GM12878 (cell line): ENCODE measurements at regions not wholly inside any gene's neighbourhood (a gene's known extent, or its start where the extent isn't known, plus 50 kb on each side); places are given as distances from the start of the nearest gene placed in this dataset.

Experiments
- ATAC-seq: fragments of 200-7000 bp; cut with Tn5 transposase; 3 replicates; pipeline ENCODE4 v1.9.1; 2020; ENCODE audit warnings: mild to moderate bottlenecking, moderate library complexity
- BruUV-seq: library from RNA; stranded (reverse); fragments of 400-500 nt; replicated peaks from 2 replicates; lab custom pipeline; 2021; lab: Mats Ljungman, UMichigan
- CTCF ChIA-PET: fragments of 300-600 bp; sonication (Branson Sonifier 250); formaldehyde crosslinking; extraction: SDS; loops from one replicate; lab custom pipeline; 2021; ENCODE audit warnings: inconsistent platforms; lab: Yijun Ruan, JAX
- POLR2A ChIA-PET: fragments of 350-600 bp; formaldehyde crosslinking; extraction: SDS; loops from one replicate; lab custom pipeline; 2021; ENCODE audit warnings: inconsistent platforms; lab: Charles Lee
- RAD21 ChIA-PET: fragments of 300-600 bp; sonication (Branson Sonifier 250); formaldehyde crosslinking; loops from one replicate; lab custom pipeline; 2023; ENCODE audit warnings: antibody characterized with exemption; ENCODE audit not compliant: unreplicated experiment; lab: Charles Lee
- SMC1A ChIA-PET: fragments of 300-600 bp; sonication (Branson Sonifier 250); formaldehyde crosslinking; loops from one replicate; lab custom pipeline; 2023; ENCODE audit not compliant: unreplicated experiment, uncharacterized antibody; lab: Charles Lee
- DNase-seq: peaks from one replicate; pipeline ENCODE4 v3.0.0-alpha.2; 2011; ENCODE audit warnings: low read depth, low spot score
- FAIRE-seq: peaks from 3 replicates; lab custom pipeline; 2011; peaks lifted over from hg19 to GRCh38; lab: Jason Lieb, UNC
- H2AFZ ChIP-seq: 2 replicates; pipeline ENCODE4 v1.6.0; 2011; ENCODE audit warnings: low read depth, low read length, control low read depth; ENCODE audit not compliant: control insufficient read depth
- H3K27ac ChIP-seq: 2 replicates; pipeline ENCODE4 v1.5.1; 2011; ENCODE audit warnings: control low read depth; ENCODE audit not compliant: control insufficient read depth, insufficient read depth
- H3K27me3 ChIP-seq, 2 experiments: replicated peaks in 1 of 2; 2 replicates each; pipeline versions ENCODE4 v1.6.0 to v1.6.1; 2011; ENCODE audit warnings: low read length in 1 of 2; ENCODE audit not compliant: control insufficient read depth in 2 of 2, insufficient read depth in 2 of 2
- H3K36me3 ChIP-seq, 2 experiments: 2 replicates each; pipeline ENCODE4 v1.5.1; 2011; ENCODE audit warnings: low read length in 1 of 2; ENCODE audit not compliant: control insufficient read depth in 2 of 2, insufficient read depth in 2 of 2
- H3K4me1 ChIP-seq: 2 replicates; pipeline ENCODE4 v1.6.1; 2011; ENCODE audit warnings: mild to moderate bottlenecking, low read length, moderate library complexity, mixed read lengths; ENCODE audit not compliant: control insufficient read depth, insufficient read depth
- H3K4me2 ChIP-seq: 2 replicates; pipeline ENCODE4 v1.6.0; 2011; ENCODE audit warnings: control low read depth; ENCODE audit not compliant: control insufficient read depth, insufficient read depth
- H3K4me3 ChIP-seq: fragments of 200-600 bp; sonication (generic); 2 replicates; pipeline ENCODE4 v1.5.1; 2016
- H3K79me2 ChIP-seq: 2 replicates; pipeline ENCODE4 v1.6.0; 2011; ENCODE audit warnings: low read length; ENCODE audit not compliant: control insufficient read depth, insufficient read depth
- H3K9ac ChIP-seq: 2 replicates; pipeline ENCODE4 v1.8.0; 2011; ENCODE audit warnings: low read length, control low read depth, mixed read lengths; ENCODE audit not compliant: control insufficient read depth, insufficient read depth
- H3K9me3 ChIP-seq: replicated peaks from 3 replicates; pipeline ENCODE4 v1.5.1; 2011; ENCODE audit warnings: mild to moderate bottlenecking, low read length; ENCODE audit not compliant: control insufficient read depth, insufficient read depth
- H4K20me1 ChIP-seq: 2 replicates; pipeline ENCODE4 v1.6.0; 2011; ENCODE audit not compliant: control insufficient read depth, insufficient read depth
- BCL11A ChIP-seq: IDR thresholded peaks from 2 replicates; pipeline ENCODE4 v1.6.1; 2011; ENCODE audit warnings: low read depth, low read length
- CHD1 ChIP-seq: IDR thresholded peaks from 2 replicates; pipeline ENCODE4 v1.6.1; 2012; ENCODE audit warnings: low read depth, low read length, improper control_type of control experiment
- IRF4 ChIP-seq: IDR thresholded peaks from 2 replicates; pipeline ENCODE4 v1.6.1; 2011; ENCODE audit warnings: low read depth, low read length
- PAX5 ChIP-seq: IDR thresholded peaks from 2 replicates; pipeline ENCODE4 v1.6.1; 2011; ENCODE audit warnings: low read depth, low read length, borderline replicate concordance
- RBBP5 ChIP-seq: fragments of 200-600 bp; sonication (generic); conservative IDR thresholded peaks from 2 replicates; pipeline ENCODE4 v1.6.1; 2016
- SMARCA5 ChIP-seq: fragments of 450-650 bp; IDR thresholded peaks from 2 replicates; pipeline ENCODE4 v1.6.1; 2017; ENCODE audit warnings: mild to moderate bottlenecking
- SPI1 ChIP-seq: IDR thresholded peaks from 2 replicates; pipeline ENCODE4 v1.6.1; 2011; ENCODE audit warnings: low read depth, mild to moderate bottlenecking, low read length, moderate library complexity, borderline replicate concordance; ENCODE audit not compliant: insufficient read depth
- SREBF2 ChIP-seq: IDR thresholded peaks from 2 replicates; pipeline ENCODE4 v1.6.1; 2012; ENCODE audit warnings: mild to moderate bottlenecking, low read length
- TCF12 ChIP-seq: IDR thresholded peaks from 2 replicates; pipeline ENCODE4 v1.6.1; 2011; ENCODE audit warnings: low read depth, mild to moderate bottlenecking, low read length
- YY1 ChIP-seq: IDR thresholded peaks from 2 replicates; pipeline ENCODE4 v1.6.1; 2011; ENCODE audit warnings: low read depth, mild to moderate bottlenecking, low read length
- WGBS: methylation state at CpG from one replicate; pipeline ENCODE4 v1.1.6; 2016; ENCODE audit warnings: low lambda C conversion rate; ENCODE audit not compliant: insufficient replicate concordance, insufficient coverage; ENCODE audit errors: missing lambda C conversion rate; 5-methylcytosine and 5-hydroxymethylcytosine counted together
- in situ Hi-C: fragments of 300-500 bp; cut with MboI; formaldehyde crosslinking; loops from 9 replicates; pipeline ENCODE4 v1.14.3; 2018; ENCODE audit warnings: mixed read lengths
- intact Hi-C: fragments of 100-400 bp; cut with micrococcal nuclease; formaldehyde crosslinking; loops from one replicate; pipeline ENCODE4 v1.14.2; 2022; ENCODE audit not compliant: unreplicated experiment
- TF ChIP-seq, protein P1 (sequence below): IDR thresholded peaks from 2 replicates; pipeline ENCODE4 v1.6.1; 2011; ENCODE audit warnings: low read depth, mild to moderate bottlenecking, low read length, moderate library complexity, borderline replicate concordance; ENCODE audit errors: extremely low read depth
- TF ChIP-seq, protein P2 (sequence below): IDR thresholded peaks from 2 replicates; pipeline ENCODE4 v1.6.1; 2011; ENCODE audit warnings: borderline replicate concordance, low read depth, mild to moderate bottlenecking, moderate library complexity, mixed read lengths, low read length; ENCODE audit not compliant: insufficient read depth; ENCODE audit errors: extremely low read length
- TF ChIP-seq, protein P3 (sequence below): fragments of 450-650 bp; IDR thresholded peaks from 2 replicates; pipeline ENCODE4 v1.6.1; 2017; ENCODE audit warnings: low read depth, mild to moderate bottlenecking, moderate library complexity
- TF ChIP-seq, protein P4 (sequence below): fragments of 450-650 bp; conservative IDR thresholded peaks from 2 replicates; pipeline ENCODE4 v1.6.1; 2017; ENCODE audit warnings: mild to moderate bottlenecking, moderate library complexity
- TF ChIP-seq, protein P5 (sequence below): fragments of 150-350 bp; IDR thresholded peaks from 2 replicates; pipeline ENCODE4 v1.6.1; 2014; ENCODE audit warnings: mild to moderate bottlenecking, low read depth, low read length

DNA sequence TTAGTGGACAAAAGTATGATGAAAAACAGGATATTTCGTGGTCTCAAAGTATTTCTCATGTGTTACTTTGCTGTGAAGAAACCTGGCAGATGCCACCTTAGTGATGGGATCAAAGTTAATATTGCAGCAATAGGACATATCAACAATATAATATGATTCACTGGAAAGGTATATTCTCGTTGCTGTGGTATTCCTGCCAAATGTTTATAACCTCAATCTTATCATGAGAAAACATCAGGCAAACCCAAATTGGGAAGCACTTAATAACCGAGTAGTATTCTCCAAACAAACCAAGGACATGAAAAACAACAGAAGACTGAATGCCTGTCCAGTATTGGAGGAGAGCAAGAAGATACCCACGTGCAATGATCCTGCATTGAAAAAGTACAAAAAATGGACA is 302.6 kb upstream of the MC4R start (continued):
- TF ChIP-seq PAX5 (no peak), SREBF2 (no peak)
- TF ChIP-seq, protein P1, sequence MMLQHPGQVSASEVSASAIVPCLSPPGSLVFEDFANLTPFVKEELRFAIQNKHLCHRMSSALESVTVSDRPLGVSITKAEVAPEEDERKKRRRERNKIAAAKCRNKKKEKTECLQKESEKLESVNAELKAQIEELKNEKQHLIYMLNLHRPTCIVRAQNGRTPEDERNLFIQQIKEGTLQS = no peak
- TF ChIP-seq, protein P2, sequence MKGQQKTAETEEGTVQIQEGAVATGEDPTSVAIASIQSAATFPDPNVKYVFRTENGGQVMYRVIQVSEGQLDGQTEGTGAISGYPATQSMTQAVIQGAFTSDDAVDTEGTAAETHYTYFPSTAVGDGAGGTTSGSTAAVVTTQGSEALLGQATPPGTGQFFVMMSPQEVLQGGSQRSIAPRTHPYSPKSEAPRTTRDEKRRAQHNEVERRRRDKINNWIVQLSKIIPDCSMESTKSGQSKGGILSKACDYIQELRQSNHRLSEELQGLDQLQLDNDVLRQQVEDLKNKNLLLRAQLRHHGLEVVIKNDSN = no peak

DNA sequence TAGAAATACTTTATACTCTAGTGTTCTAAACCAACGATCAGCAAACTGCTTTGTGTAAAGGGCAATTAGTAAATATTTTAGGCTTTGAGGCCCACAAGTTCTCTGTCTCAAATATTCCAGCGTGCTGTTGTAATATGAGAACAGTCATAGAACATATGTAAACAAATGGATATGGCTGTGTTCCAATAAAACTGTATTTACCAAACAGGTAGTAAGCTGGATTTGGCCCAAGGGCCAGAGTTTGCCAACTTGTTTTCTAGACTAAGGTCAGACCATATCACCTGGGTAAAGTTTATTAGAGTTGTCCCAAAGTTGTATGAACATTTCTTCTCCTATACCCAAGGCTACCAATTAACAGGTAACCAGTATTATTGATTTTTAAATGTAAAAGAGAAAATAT is 303.2 kb upstream of the MC4R start:
- Histone ChIP-seq H3K36me3 (no peaks in the 10 kb centered on the region), H3K79me2 (no peaks in the 10 kb centered on the region), H3K9me3 (no peaks in the 10 kb centered on the region), H3K9ac (no peak overlapping the region), H3K27me3 (peaks cover 0 to 1% of the 10 kb centered on the region in 2 experiments; a peak in 1 of 4 replicates), H3K4me3 (no peak overlapping the region)
- DNase-seq (no peak), FAIRE-seq (no peak), ATAC-seq (no peak)
- ChIA-PET SMC1A (no interaction called here), RAD21 (no interaction called here), POLR2A (no interaction called here)
- in situ Hi-C loops (no loop called here), intact Hi-C loops (no loop called here)
- no TSS peak for BruUV-seq
- TF ChIP-seq SPI1 (no peak), CHD1 (no peak), BCL11A (no peak), YY1 (no peak), TCF12 (no peak), SMARCA5 (no peak), IRF4 (no peak), RBBP5 (no peak)
- TF ChIP-seq, protein P3, sequence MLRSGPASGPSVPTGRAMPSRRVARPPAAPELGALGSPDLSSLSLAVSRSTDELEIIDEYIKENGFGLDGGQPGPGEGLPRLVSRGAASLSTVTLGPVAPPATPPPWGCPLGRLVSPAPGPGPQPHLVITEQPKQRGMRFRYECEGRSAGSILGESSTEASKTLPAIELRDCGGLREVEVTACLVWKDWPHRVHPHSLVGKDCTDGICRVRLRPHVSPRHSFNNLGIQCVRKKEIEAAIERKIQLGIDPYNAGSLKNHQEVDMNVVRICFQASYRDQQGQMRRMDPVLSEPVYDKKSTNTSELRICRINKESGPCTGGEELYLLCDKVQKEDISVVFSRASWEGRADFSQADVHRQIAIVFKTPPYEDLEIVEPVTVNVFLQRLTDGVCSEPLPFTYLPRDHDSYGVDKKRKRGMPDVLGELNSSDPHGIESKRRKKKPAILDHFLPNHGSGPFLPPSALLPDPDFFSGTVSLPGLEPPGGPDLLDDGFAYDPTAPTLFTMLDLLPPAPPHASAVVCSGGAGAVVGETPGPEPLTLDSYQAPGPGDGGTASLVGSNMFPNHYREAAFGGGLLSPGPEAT = no peak
- TF ChIP-seq, protein P4, sequence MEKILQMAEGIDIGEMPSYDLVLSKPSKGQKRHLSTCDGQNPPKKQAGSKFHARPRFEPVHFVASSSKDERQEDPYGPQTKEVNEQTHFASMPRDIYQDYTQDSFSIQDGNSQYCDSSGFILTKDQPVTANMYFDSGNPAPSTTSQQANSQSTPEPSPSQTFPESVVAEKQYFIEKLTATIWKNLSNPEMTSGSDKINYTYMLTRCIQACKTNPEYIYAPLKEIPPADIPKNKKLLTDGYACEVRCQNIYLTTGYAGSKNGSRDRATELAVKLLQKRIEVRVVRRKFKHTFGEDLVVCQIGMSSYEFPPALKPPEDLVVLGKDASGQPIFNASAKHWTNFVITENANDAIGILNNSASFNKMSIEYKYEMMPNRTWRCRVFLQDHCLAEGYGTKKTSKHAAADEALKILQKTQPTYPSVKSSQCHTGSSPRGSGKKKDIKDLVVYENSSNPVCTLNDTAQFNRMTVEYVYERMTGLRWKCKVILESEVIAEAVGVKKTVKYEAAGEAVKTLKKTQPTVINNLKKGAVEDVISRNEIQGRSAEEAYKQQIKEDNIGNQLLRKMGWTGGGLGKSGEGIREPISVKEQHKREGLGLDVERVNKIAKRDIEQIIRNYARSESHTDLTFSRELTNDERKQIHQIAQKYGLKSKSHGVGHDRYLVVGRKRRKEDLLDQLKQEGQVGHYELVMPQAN = no peak
- TF ChIP-seq, protein P5, sequence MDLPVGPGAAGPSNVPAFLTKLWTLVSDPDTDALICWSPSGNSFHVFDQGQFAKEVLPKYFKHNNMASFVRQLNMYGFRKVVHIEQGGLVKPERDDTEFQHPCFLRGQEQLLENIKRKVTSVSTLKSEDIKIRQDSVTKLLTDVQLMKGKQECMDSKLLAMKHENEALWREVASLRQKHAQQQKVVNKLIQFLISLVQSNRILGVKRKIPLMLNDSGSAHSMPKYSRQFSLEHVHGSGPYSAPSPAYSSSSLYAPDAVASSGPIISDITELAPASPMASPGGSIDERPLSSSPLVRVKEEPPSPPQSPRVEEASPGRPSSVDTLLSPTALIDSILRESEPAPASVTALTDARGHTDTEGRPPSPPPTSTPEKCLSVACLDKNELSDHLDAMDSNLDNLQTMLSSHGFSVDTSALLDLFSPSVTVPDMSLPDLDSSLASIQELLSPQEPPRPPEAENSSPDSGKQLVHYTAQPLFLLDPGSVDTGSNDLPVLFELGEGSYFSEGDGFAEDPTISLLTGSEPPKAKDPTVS = no peak
- TF ChIP-seq, all 136 proteins: peak for 0
- WGBS = 41% methylated on average over 2 of the region's 2 CpGs
- no peaks in the 10 kb centered on the region for H3K4me1 ChIP-seq
- no peak overlapping the region for H2AFZ ChIP-seq
- CTCF ChIA-PET = no interaction called here
- no peak overlapping the region for H3K4me2 ChIP-seq
- no peak overlapping the region for H3K27ac ChIP-seq
- H4K20me1 ChIP-seq = no peaks in the 10 kb centered on the region
